Kidney epithelial cell (primary cell): ENCODE measurements at regions not wholly inside any gene's neighbourhood (a gene's known extent, or its start where the extent isn't known, plus 50 kb on each side); places are given as distances from the start of the nearest gene placed in this dataset.

ENCODE experiments used
- DNase-seq: peaks from one replicate; pipeline ENCODE4 v3.0.0-alpha.2; 2010; ENCODE audit warnings: low read depth
- H3K27me3 ChIP-seq: 2 replicates; pipeline ENCODE4 v1.6.0; 2011; ENCODE audit warnings: low read length; ENCODE audit not compliant: control insufficient read depth, insufficient read depth
- H3K36me3 ChIP-seq: 2 replicates; pipeline ENCODE4 v1.5.1; 2011; ENCODE audit warnings: low read length; ENCODE audit not compliant: control insufficient read depth, insufficient read depth
- H3K4me3 ChIP-seq: 2 replicates; pipeline ENCODE4 v1.5.1; 2011; ENCODE audit warnings: low read depth, mild to moderate bottlenecking, control low read depth, low read length
- CTCF ChIP-seq: IDR thresholded peaks from 2 replicates; pipeline ENCODE4 v1.5.1; 2011; ENCODE audit warnings: mild to moderate bottlenecking, moderate library complexity, low read length, control low read depth, inconsistent platforms; ENCODE audit not compliant: insufficient read depth, poor library complexity, severe bottlenecking

DNA sequence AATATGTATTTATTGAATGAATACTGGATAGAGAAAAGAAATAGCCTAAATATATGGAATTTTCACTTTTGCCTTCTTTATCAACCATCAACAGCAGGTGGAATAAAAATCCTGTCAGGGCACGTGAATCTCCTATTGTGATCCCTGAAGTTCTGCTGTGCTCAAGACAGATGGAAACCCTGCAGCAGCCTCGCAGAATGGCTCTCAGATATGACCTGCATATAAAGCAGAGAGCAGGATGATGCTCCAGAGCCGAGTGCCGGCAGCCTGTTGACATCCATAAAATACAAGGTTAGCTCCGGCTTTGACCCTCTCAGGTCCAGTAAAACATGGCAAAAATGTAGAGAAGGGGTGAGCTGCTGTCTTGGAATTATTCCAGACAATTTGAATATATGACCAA is 659.3 kb downstream of the DIAPH3 start:
- Histone ChIP-seq H3K27me3 (no peaks in the 10 kb centered on the region), H3K36me3 (no peaks in the 10 kb centered on the region), H3K4me3 (no peak overlapping the region)
- no peak for TF ChIP-seq CTCF
- DNase-seq, result no peak

GRCh38 chr13:59510386-59510785 is 653.3 kb downstream of the DIAPH3 start:
- Histone ChIP-seq H3K4me3 (no peak overlapping the region), H3K36me3 (no peaks in the 10 kb centered on the region), H3K27me3 (no peaks in the 10 kb centered on the region)
- no peak for TF ChIP-seq CTCF
- DNase-seq, result no peak

- Histone ChIP-seq H3K36me3 (no peaks in the 10 kb centered on the region), H3K4me3 (no peak overlapping the region), H3K27me3 (no peaks in the 10 kb centered on the region)
- DNase-seq, result no peak
- no peak for TF ChIP-seq CTCF
Observed at GRCh38 chr13:59513686-59514085, 650.0 kb downstream of the DIAPH3 start.

DNA sequence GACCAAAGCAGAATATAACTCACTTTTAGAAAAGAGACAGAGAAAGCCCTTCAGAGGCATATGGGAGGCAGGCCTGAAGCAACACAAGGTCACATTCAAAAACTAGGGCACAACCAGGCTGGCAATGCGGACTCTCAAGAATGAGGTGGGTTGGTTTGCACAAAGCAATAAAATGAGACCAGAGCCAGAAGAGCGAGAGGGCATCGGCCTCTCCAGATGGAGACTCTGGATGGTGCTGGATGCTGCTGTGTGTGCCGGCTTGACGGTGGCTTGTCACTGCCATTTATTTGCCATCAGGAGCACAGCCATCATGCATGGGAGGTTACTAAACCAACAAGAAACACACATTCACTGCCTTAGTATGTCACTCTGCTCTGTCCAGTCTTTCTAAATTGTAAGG is 649.4 kb downstream of the DIAPH3 start:
- no peaks in the 10 kb centered on the region for H3K27me3 ChIP-seq
- TF ChIP-seq CTCF, result no peak
- H3K4me3 ChIP-seq, result no peak overlapping the region
- H3K36me3 ChIP-seq, result no peaks in the 10 kb centered on the region
- no peak for DNase-seq

DNA sequence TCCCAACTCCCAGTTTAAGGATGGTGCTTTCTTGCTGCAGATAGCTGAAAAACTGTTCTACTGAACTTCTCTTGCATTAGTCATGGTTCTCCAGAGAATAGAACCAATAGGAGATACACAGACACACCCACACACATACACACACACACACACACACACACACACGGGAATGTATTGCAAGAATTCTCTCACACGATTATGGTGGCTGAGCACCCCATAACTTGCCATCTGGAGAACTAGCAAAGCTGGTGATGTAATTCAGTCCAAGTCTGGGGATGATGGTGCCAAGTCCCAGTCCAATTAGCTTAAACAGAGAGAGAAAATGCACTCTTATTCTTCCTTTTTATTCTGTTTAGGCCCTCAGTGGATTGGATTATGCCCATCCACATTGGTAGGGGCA is 643.9 kb downstream of the DIAPH3 start:
- Histone ChIP-seq H3K36me3 (no peaks in the 10 kb centered on the region), H3K27me3 (no peaks in the 10 kb centered on the region), H3K4me3 (no peak overlapping the region)
- DNase-seq, result no peak
- TF ChIP-seq CTCF, result no peak

DNA sequence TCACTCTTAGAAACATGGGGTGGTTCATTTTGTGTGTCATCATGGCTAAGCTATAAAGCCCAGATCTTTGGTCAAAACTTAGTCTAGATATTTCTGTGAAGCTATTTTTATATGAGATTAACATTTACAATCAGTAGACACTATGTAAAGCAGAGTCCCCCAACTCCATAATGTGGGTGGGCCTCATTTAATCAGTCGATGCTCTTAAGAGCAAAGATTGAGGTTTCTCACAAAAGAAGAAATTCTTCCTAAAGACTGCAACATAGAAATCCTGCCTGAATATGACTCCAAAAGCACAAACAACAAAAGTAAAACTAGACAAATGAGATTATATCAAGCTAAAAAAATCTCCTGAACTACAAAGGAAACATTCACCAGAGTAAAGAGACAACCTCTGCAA is 642.2 kb downstream of the DIAPH3 start:
- no peaks in the 10 kb centered on the region for H3K36me3 ChIP-seq
- TF ChIP-seq CTCF, result no peak
- no peak overlapping the region for H3K4me3 ChIP-seq
- no peak for DNase-seq
- no peaks in the 10 kb centered on the region for H3K27me3 ChIP-seq
